Calu3 (cell line): ENCODE measurements at regions not wholly inside any gene's neighbourhood (a gene's known extent, or its start where the extent isn't known, plus 50 kb on each side); places are given as distances from the start of the nearest gene placed in this dataset.

Experiments used
- BruUV-seq: library from RNA; stranded (reverse); fragments of 400-500 nt; replicated peaks from 2 replicates; lab custom pipeline; 2021; lab: Mats Ljungman, UMichigan
- CTCF ChIA-PET: fragments of 300-600 bp; sonication (Branson Sonifier 250); formaldehyde crosslinking; loops from one replicate; lab custom pipeline; 2022; ENCODE audit warnings: antibody characterized with exemption; lab: Charles Lee
- DNase-seq: peaks from one replicate; pipeline ENCODE4 v3.0.0; 2022
- H3K27ac Mint-ChIP-seq: one replicate; pipeline ENCODE4 v1.8.0; 2022; ENCODE audit warnings: mixed read lengths; ENCODE audit not compliant: unreplicated experiment
- H3K27me3 Mint-ChIP-seq: one replicate; pipeline ENCODE4 v1.8.0; 2022; ENCODE audit warnings: mixed read lengths; ENCODE audit not compliant: unreplicated experiment
- H3K36me3 Mint-ChIP-seq: one replicate; pipeline ENCODE4 v1.8.0; 2022; ENCODE audit warnings: mild to moderate bottlenecking, moderate library complexity, mixed read lengths; ENCODE audit not compliant: insufficient read depth, unreplicated experiment
- H3K4me1 Mint-ChIP-seq: one replicate; pipeline ENCODE4 v1.8.0; 2022; ENCODE audit warnings: mild to moderate bottlenecking, low read depth, mixed read lengths; ENCODE audit not compliant: unreplicated experiment
- H3K4me3 Mint-ChIP-seq: one replicate; pipeline ENCODE4 v1.8.0; 2022; ENCODE audit warnings: mild to moderate bottlenecking, low read depth, moderate library complexity, mixed read lengths; ENCODE audit not compliant: unreplicated experiment
- H3K9me3 Mint-ChIP-seq: one replicate; pipeline ENCODE4 v1.8.0; 2022; ENCODE audit warnings: low read depth, mixed read lengths; ENCODE audit not compliant: unreplicated experiment
- CTCF ChIP-seq: fragments of 200-600 bp; IDR thresholded peaks from one replicate; pipeline ENCODE4 v1.8.0; 2022; ENCODE audit warnings: antibody characterized with exemption; ENCODE audit not compliant: unreplicated experiment
- intact Hi-C: fragments of 100-400 bp; cut with micrococcal nuclease; formaldehyde crosslinking; loops from one replicate; pipeline ENCODE4 v1.10.0; 2022; ENCODE audit not compliant: unreplicated experiment

- DNase-seq, result no peak
- TF ChIP-seq CTCF, result no peak
- no peak overlapping the region for H3K27ac Mint-ChIP-seq
- H3K36me3 Mint-ChIP-seq, result no peaks in the 10 kb centered on the region
- intact Hi-C loops, result no loop called here
- BruUV-seq, result no TSS peak
- peaks cover 81% of the 10 kb centered on the region for H3K27me3 Mint-ChIP-seq
- no peaks in the 10 kb centered on the region for H3K9me3 Mint-ChIP-seq
- CTCF ChIA-PET, result no interaction called here
- no peaks in the 10 kb centered on the region for H3K4me1 Mint-ChIP-seq
- H3K4me3 Mint-ChIP-seq, result no peak overlapping the region
Measured at GRCh38 chr1:2928366-2929325, 92.6 kb upstream of the ACTRT2 start.

GRCh38 chr1:2929335-2929734, 91.9 kb upstream of the ACTRT2 start:
- no TSS peak for BruUV-seq
- Mint-ChIP-seq H3K36me3 (no peaks in the 10 kb centered on the region), H3K27me3 (peaks cover 78% of the 10 kb centered on the region), H3K9me3 (no peaks in the 10 kb centered on the region), H3K4me3 (no peak overlapping the region), H3K4me1 (no peaks in the 10 kb centered on the region), H3K27ac (no peak overlapping the region)
- CTCF ChIA-PET, result no interaction called here
- TF ChIP-seq CTCF, result no peak
- intact Hi-C loops, result no loop called here
- no peak for DNase-seq

- no peak for DNase-seq
- Mint-ChIP-seq H3K27me3 (peaks cover 69% of the 10 kb centered on the region), H3K36me3 (no peaks in the 10 kb centered on the region), H3K4me1 (no peaks in the 10 kb centered on the region), H3K4me3 (no peak overlapping the region), H3K27ac (no peak overlapping the region), H3K9me3 (no peaks in the 10 kb centered on the region)
- intact Hi-C loops, result no loop called here
- CTCF ChIA-PET, result no interaction called here
- BruUV-seq, result no TSS peak
- TF ChIP-seq CTCF, result no peak
Measured at GRCh38 chr1:2930016-2930815, 91.1 kb upstream of the ACTRT2 start.

- no peak overlapping the region for H3K27ac Mint-ChIP-seq
- CTCF ChIA-PET, result no interaction called here
- H3K4me1 Mint-ChIP-seq, result no peaks in the 10 kb centered on the region
- TF ChIP-seq CTCF, result no peak
- H3K4me3 Mint-ChIP-seq, result no peak overlapping the region
- peaks cover 60% of the 10 kb centered on the region for H3K27me3 Mint-ChIP-seq
- H3K36me3 Mint-ChIP-seq, result no peaks in the 10 kb centered on the region
- no peaks in the 10 kb centered on the region for H3K9me3 Mint-ChIP-seq
- intact Hi-C loops, result no loop called here
- no peak for DNase-seq
- BruUV-seq, result no TSS peak
Measured at GRCh38 chr1:2930913-2931723, 90.1 kb upstream of the ACTRT2 start.
